Renal pelvis (tissue), 1 donor: ENCODE measurements at regions not wholly inside any gene's neighbourhood (a gene's known extent, or its start where the extent isn't known, plus 50 kb on each side); places are given as distances from the start of the nearest gene placed in this dataset.
"Not testable (repeated sequence)": the region's sequence is repeated elsewhere in the genome, so short reads cannot be mapped to it uniquely, and the experiment has no call there.

Experiments
- DNase-seq: peaks from one replicate; pipeline ENCODE4 v3.0.0-alpha.2; 2013

- no peak for DNase-seq
Measured at GRCh38 chr4:167831855-167832254, 260.5 kb upstream of the ANXA10 start.

GRCh38 chr4:167838686-167839085 is 253.7 kb upstream of the ANXA10 start:
- DNase-seq, result no peak

GRCh38 chr4:167842487-167842886 is 249.8 kb upstream of the ANXA10 start:
- DNase-seq, result no peak

- no peak for DNase-seq
Measured at GRCh38 chr4:167854881-167855280, 237.5 kb upstream of the ANXA10 start.

GRCh38 chr4:167858127-167858526 is 234.2 kb upstream of the ANXA10 start:
- not testable (repeated sequence) for DNase-seq

- no peak for DNase-seq
Measured at GRCh38 chr4:167867191-167867590, 225.1 kb upstream of the ANXA10 start.

- DNase-seq, result no peak
Measured at GRCh38 chr4:167868163-167868562, 224.2 kb upstream of the ANXA10 start.

GRCh38 chr4:167873496-167873895 is 218.8 kb upstream of the ANXA10 start:
- no peak for DNase-seq

GRCh38 chr4:167876091-167876490 is 216.2 kb upstream of the ANXA10 start:
- not testable (repeated sequence) for DNase-seq

- not testable (repeated sequence) for DNase-seq
Measured at GRCh38 chr4:167877826-167878225, 214.5 kb upstream of the ANXA10 start.

GRCh38 chr4:167883266-167883665 is 209.1 kb upstream of the ANXA10 start:
- no peak for DNase-seq

- no peak for DNase-seq
Measured at GRCh38 chr4:167885071-167885470, 207.3 kb upstream of the ANXA10 start.

GRCh38 chr4:167885872-167886271 is 206.5 kb upstream of the ANXA10 start:
- DNase-seq, result no peak

- no peak for DNase-seq
Measured at GRCh38 chr4:167887726-167888125, 204.6 kb upstream of the ANXA10 start.

- no peak for DNase-seq
Measured at GRCh38 chr4:167890226-167890625, 202.1 kb upstream of the ANXA10 start.

- DNase-seq, result no peak
Measured at GRCh38 chr4:167893531-167893930, 198.8 kb upstream of the ANXA10 start.

GRCh38 chr4:167896260-167896659 is 196.1 kb upstream of the ANXA10 start:
- DNase-seq, result not testable (repeated sequence)

- no peak for DNase-seq
Measured at GRCh38 chr4:167897116-167897515, 195.2 kb upstream of the ANXA10 start.

- no peak for DNase-seq
Measured at GRCh38 chr4:167903291-167903721, 189.0 kb upstream of the ANXA10 start.

- no peak for DNase-seq
Measured at GRCh38 chr4:167906851-167907250, 185.5 kb upstream of the ANXA10 start.

- no peak for DNase-seq
Measured at GRCh38 chr4:167908816-167909215, 183.5 kb upstream of the ANXA10 start.

- not testable (repeated sequence) for DNase-seq
Measured at GRCh38 chr4:167912535-167912934, 179.8 kb upstream of the ANXA10 start.

GRCh38 chr4:167918077-167918476 is 174.3 kb upstream of the ANXA10 start:
- DNase-seq, result no peak

GRCh38 chr4:167930166-167930565 is 162.2 kb upstream of the ANXA10 start:
- DNase-seq, result no peak

GRCh38 chr4:167934216-167934615 is 158.1 kb upstream of the ANXA10 start:
- no peak for DNase-seq
